ENCODE measurements at regions not wholly inside any gene's neighbourhood (a gene's known extent, or its start where the extent isn't known, plus 50 kb on each side); places are given as distances from the start of the nearest gene placed in this dataset.

GRCh38 chr9:86735772-86736458 lies 211.4 kb downstream of the GAS1 start:
- TF ChIP-seq CTCF (conservative IDR thresholded peaks at IDR 0.05; ENCODE audit: low read depth, low read length) (no peak), EZH2 (IDR thresholded peaks at IDR 0.05; ENCODE audit: low read length, unreplicated experiment) (no peak)

Data from PC-3 (cell line).